NCI-H2196 (cell line): ENCODE measurements at regions not wholly inside any gene's neighbourhood (a gene's known extent, or its start where the extent isn't known, plus 50 kb on each side); places are given as distances from the start of the nearest gene placed in this dataset.
"Not testable (repeated sequence)": the region's sequence is repeated elsewhere in the genome, so short reads cannot be mapped to it uniquely, and the experiment has no call there.

Experiments used
- DNase-seq: peaks from one replicate; lab custom pipeline; 2025; ENCODE audit not compliant: unreplicated experiment; lab: John Stamatoyannopoulos, UW

GRCh38 chr6:150765067-150765764, 100.3 kb upstream of the MTHFD1L start:
- DNase-seq = no peak

DNA sequence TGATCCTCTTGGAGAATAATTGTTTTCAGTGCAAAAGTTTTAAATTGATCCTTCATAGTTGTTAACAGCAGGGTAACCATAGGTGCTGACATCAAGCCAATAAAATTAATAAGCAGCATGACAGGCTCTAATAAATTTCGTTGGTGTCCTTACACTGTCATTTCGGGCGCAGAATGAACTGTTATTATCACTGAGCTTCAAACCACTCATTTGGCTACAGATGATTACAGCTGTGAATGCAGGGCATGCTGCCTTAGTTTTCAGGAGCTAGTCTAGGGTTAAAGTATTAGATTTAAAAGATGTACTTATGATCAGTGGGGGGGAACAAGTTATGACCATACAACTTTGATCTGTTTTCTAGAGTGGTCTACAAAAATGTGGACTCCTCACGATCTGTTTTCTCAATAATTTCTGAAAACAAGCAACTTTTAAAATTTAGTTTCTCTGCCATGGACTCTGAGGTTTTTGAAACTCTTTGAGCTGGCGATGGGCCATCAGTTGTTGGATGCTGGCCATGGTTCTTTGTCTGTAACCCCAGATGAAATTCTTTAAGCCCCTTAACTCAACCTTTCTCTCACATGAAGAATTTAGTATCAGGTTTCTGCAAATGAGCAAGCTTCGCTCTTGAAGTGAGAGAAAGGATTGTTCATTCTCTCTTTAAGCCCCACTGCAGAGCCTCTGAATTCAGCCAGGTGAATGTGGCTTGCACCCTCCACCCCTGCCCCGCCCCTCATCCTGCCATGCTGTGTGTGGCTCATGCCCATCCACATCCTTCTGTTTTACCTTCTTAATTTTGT, 99.1 kb upstream of the MTHFD1L start:
- peak; percentile 12 for DNase-seq

- no peak for DNase-seq
These were observed 98.3 kb upstream of the MTHFD1L start for GRCh38 chr6:150767161-150767560.

DNA sequence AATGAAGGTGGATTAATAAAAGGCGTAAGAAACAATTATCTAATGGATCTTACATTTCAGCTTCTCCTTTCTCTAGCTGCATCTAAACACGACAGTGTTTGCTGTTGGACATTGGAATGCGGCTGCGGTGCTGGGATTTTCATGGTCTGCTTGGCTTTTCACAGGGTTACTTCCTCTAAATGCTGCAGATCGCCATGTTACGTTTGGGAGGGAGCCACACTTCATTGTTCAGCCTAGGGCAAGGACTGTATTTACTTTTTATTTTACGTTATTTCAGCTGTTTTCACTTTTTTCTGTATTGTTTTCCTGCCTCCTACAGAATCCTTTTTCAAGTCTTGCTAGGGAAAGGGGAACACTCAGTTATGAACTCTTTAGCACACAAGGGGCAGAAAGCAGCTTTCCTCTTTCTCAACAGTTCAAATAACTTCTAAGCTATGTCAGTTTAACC, 97.9 kb upstream of the MTHFD1L start:
- DNase-seq = no peak

GRCh38 chr6:150770637-150771036, 94.9 kb upstream of the MTHFD1L start:
- no peak for DNase-seq

DNA sequence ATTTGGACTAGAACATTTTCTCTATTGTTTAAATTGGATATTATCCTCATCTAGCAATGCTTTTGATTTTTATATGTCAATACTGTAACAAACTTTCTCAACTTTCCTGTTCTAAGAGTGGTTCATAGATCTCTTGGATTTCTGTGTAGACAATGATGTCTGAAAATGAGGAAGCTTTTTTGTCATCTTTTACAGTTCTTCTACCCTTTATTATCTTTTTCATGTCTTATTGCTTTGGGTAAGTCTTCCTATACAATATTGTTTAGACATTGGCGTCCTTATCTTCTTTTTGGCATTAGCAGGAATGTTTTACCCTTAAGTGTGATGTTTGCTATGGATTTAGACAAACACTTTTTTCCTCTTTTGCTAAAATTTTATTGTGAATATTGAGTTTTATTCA, 91.5 kb upstream of the MTHFD1L start:
- DNase-seq = no peak

GRCh38 chr6:150775415-150776203, 89.9 kb upstream of the MTHFD1L start:
- DNase-seq = no peak

GRCh38 chr6:150777736-150778135, 87.8 kb upstream of the MTHFD1L start:
- no peak for DNase-seq

DNA sequence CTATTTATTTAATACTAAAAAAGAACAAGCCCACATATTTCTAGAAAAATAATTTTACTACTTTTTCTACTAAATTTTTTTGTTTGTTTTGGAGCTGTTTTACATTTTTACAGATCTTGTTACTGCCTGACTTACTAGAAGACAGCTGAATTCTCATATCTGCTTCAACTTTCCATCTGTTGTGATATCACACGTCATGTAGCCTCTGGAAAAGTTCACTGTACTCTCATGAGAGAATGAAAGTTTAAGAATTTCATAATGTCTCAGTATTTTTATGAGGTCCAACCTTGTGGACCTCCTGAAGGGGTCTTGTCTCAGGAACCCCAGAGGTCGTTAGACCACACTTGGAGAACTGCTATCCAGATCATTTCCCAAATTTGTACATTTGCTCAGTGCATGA, 81.7 kb upstream of the MTHFD1L start:
- DNase-seq = no peak

GRCh38 chr6:150787429-150787828, 78.1 kb upstream of the MTHFD1L start:
- no peak for DNase-seq

DNA sequence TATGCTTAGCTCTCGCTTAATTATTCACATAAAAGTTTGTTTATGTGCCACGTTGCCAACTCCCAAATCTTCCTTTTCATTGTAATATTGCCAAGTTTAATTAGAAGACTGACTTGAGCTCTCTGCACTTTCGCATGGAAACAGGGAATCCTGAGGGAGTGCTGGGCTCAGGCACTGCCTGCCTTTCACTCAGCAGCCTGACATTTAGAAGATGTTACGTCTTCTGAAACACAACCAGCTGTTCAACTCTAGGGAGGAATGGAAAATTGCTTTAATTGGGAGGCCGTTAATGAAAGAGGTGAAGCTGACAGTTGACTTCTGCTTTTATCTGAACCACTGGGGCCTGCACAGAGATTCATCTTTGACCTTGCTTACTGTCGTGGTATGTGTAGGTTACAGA, 77.4 kb upstream of the MTHFD1L start:
- no peak for DNase-seq

DNA sequence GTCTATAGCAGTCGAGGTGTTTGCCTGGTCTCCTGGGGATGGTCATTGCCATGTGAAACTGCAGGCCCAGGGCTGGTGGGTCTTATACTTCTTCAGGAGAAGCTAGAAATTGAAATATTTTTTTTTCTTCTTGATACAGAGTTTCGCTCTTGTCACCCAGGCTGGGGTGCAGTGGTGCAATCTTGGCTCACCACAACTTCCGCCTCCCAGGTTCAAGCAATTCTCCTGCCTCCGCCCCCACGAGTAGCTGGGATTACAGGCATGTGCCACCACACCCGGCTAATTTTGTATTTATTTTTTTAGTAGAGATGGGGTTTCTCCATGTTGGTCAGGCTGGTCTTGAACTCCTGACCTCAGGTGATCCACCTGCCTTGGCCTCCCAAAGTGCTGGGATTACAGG, 75.6 kb upstream of the MTHFD1L start:
- not testable (repeated sequence) for DNase-seq

GRCh38 chr6:150791717-150792116, 73.8 kb upstream of the MTHFD1L start:
- no peak for DNase-seq

DNA sequence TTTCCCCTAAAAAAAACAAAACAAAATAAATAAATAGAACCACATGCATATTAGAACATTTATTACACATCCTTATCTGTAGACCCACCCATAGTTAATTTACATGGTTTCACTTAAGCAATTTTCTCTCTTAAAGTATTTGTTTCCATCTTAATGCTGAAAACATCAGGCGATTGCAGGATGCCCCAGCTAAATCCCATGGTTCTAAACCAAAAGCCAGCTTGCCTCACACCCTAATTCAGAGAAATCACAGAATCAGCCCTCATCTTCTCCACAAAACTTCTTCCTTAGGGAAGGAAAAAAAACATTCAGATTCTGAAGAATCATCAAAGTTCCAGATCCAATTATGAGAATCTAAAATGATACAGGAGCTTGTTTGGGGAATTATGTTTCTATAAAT, 67.6 kb upstream of the MTHFD1L start:
- DNase-seq = no peak

DNA sequence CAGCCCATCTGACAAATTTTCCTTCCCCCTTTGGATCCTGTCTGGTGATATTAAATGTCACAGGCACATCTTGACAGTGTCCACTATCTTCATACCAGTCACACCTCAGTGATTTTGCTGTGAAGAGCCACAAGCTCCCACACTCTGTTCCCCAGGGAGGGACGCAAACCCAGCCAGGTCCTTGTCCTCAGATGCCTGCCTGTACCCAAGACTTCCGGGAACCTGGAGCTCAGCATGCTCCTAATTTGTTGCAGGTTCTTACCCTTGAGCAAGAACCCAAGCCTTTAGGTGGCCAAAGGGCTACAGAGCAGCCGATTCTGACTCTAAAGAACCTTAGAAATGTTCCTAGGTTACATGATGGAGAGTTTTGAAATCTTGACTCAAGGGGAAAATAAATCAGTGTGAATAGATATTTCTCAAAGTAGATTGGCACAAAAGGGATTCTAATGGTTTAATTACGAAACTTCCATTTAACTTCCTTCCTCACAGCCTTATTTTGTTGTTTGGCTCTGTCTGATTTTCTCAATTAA, 66.2 kb upstream of the MTHFD1L start:
- no peak for DNase-seq

DNA sequence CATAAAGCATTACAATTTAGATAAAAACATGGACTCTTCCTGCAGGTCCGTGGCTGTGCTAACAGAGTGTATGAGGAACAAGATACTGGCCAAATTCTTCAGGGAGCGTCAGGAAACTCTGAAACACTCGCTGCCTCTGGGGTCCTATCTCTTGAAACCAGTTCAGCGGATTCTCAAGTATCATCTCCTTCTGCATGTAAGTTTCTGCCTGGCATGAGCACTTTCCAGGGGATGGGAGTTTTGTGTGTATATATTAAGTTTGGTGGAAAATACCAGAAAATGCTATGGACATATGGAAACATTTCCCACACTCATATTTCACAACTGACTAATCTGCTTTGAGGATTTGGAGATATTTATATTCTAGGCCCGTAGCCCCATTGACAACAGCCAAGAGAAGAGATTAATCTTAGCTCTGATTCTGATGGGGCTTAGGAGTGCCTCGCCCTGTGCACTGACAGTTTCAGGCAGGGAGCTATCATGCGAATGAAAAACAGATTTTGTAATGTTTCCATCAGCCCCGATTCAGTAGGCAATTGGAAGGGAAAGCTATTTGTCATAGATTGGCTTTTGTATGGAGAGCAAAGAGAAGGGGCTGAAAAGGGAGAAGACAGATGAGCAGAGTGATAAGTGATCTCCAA, 64.7 kb upstream of the MTHFD1L start:
- no peak for DNase-seq

DNA sequence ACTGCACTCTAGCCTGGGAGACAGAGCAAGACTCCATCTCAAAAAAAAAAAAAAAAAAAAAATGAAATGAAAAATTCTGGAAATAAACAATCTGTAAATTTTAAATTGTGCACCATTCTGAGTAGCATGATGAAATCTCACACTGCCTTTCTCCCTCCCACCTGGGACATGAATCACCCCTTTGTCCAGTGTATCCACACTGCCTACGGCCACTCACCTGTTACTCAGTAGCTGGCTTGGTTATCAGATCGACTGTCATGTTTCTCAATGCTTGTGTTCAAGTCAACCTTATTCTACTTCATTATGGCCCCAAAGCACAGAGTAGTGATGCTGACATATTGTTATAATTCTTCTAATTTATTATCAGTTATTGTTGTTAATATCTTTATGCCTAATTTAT, 58.7 kb upstream of the MTHFD1L start:
- DNase-seq = no peak

- DNase-seq = no peak
These were observed 52.0 kb upstream of the MTHFD1L start for GRCh38 chr6:150813319-150813992.

DNA sequence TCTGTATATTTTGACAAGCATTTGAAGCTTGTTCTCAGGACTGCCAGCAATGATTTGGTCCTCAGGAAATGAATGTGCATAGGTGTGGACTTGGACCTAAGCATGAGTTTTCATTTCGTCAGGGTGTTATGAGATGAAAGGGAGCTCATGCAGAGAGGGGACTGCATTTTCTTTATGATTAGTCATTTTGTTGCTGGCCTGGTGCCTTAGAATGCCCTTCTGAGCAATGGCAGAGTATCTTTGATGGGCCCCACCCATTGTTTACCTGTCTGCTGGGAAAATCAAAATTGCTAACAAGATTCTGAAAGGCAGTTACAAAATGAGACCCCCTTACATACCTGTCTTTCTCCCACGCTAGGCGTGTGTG, 51.5 kb upstream of the MTHFD1L start:
- DNase-seq = no peak
